GM12878 (cell line): ENCODE measurements at regions not wholly inside any gene's neighbourhood (a gene's known extent, or its start where the extent isn't known, plus 50 kb on each side); places are given as distances from the start of the nearest gene placed in this dataset.

ENCODE experiments used
- ATAC-seq: fragments of 200-7000 bp; cut with Tn5 transposase; 3 replicates; pipeline ENCODE4 v1.9.1; 2020; ENCODE audit warnings: mild to moderate bottlenecking, moderate library complexity
- BruUV-seq: library from RNA; stranded (reverse); fragments of 400-500 nt; replicated peaks from 2 replicates; lab custom pipeline; 2021; lab: Mats Ljungman, UMichigan
- CTCF ChIA-PET: fragments of 300-600 bp; sonication (Branson Sonifier 250); formaldehyde crosslinking; extraction: SDS; loops from one replicate; lab custom pipeline; 2021; ENCODE audit warnings: inconsistent platforms; lab: Yijun Ruan, JAX
- POLR2A ChIA-PET: fragments of 350-600 bp; formaldehyde crosslinking; extraction: SDS; loops from one replicate; lab custom pipeline; 2021; ENCODE audit warnings: inconsistent platforms; lab: Charles Lee
- RAD21 ChIA-PET: fragments of 300-600 bp; sonication (Branson Sonifier 250); formaldehyde crosslinking; loops from one replicate; lab custom pipeline; 2023; ENCODE audit warnings: antibody characterized with exemption; ENCODE audit not compliant: unreplicated experiment; lab: Charles Lee
- SMC1A ChIA-PET: fragments of 300-600 bp; sonication (Branson Sonifier 250); formaldehyde crosslinking; loops from one replicate; lab custom pipeline; 2023; ENCODE audit not compliant: unreplicated experiment, uncharacterized antibody; lab: Charles Lee
- DNase-seq: peaks from one replicate; pipeline ENCODE4 v3.0.0-alpha.2; 2011; ENCODE audit warnings: low read depth, low spot score
- FAIRE-seq: peaks from 3 replicates; lab custom pipeline; 2011; peaks lifted over from hg19 to GRCh38; lab: Jason Lieb, UNC
- H2AFZ ChIP-seq: 2 replicates; pipeline ENCODE4 v1.6.0; 2011; ENCODE audit warnings: low read depth, low read length, control low read depth; ENCODE audit not compliant: control insufficient read depth
- H3K27ac ChIP-seq: 2 replicates; pipeline ENCODE4 v1.5.1; 2011; ENCODE audit warnings: control low read depth; ENCODE audit not compliant: control insufficient read depth, insufficient read depth
- H3K27me3 ChIP-seq, 2 experiments: replicated peaks in 1 of 2; 2 replicates each; pipeline versions ENCODE4 v1.6.0 to v1.6.1; 2011; ENCODE audit warnings: low read length in 1 of 2; ENCODE audit not compliant: control insufficient read depth in 2 of 2, insufficient read depth in 2 of 2
- H3K36me3 ChIP-seq, 2 experiments: 2 replicates each; pipeline ENCODE4 v1.5.1; 2011; ENCODE audit warnings: low read length in 1 of 2; ENCODE audit not compliant: control insufficient read depth in 2 of 2, insufficient read depth in 2 of 2
- H3K4me1 ChIP-seq: 2 replicates; pipeline ENCODE4 v1.6.1; 2011; ENCODE audit warnings: mild to moderate bottlenecking, low read length, moderate library complexity, mixed read lengths; ENCODE audit not compliant: control insufficient read depth, insufficient read depth
- H3K4me2 ChIP-seq: 2 replicates; pipeline ENCODE4 v1.6.0; 2011; ENCODE audit warnings: control low read depth; ENCODE audit not compliant: control insufficient read depth, insufficient read depth
- H3K4me3 ChIP-seq: fragments of 200-600 bp; sonication (generic); 2 replicates; pipeline ENCODE4 v1.5.1; 2016
- H3K79me2 ChIP-seq: 2 replicates; pipeline ENCODE4 v1.6.0; 2011; ENCODE audit warnings: low read length; ENCODE audit not compliant: control insufficient read depth, insufficient read depth
- H3K9ac ChIP-seq: 2 replicates; pipeline ENCODE4 v1.8.0; 2011; ENCODE audit warnings: low read length, control low read depth, mixed read lengths; ENCODE audit not compliant: control insufficient read depth, insufficient read depth
- H3K9me3 ChIP-seq: replicated peaks from 3 replicates; pipeline ENCODE4 v1.5.1; 2011; ENCODE audit warnings: mild to moderate bottlenecking, low read length; ENCODE audit not compliant: control insufficient read depth, insufficient read depth
- H4K20me1 ChIP-seq: 2 replicates; pipeline ENCODE4 v1.6.0; 2011; ENCODE audit not compliant: control insufficient read depth, insufficient read depth
- BACH1 ChIP-seq: fragments of 450-650 bp; IDR thresholded peaks from 2 replicates; pipeline ENCODE4 v1.6.1; 2017; ENCODE audit warnings: mild to moderate bottlenecking, borderline replicate concordance
- BRCA1 ChIP-seq: IDR thresholded peaks from 2 replicates; pipeline ENCODE4 v1.6.1; 2011; ENCODE audit warnings: low read depth, low read length, improper control_type of control experiment
- CBX5 ChIP-seq: sonication (generic); IDR thresholded peaks from 2 replicates; pipeline ENCODE4 v1.6.1; 2016; ENCODE audit warnings: low read depth, moderate library complexity, mild to moderate bottlenecking, inconsistent platforms
- CHD2 ChIP-seq: IDR thresholded peaks from 2 replicates; pipeline ENCODE4 v1.6.1; 2011; ENCODE audit warnings: low read depth, low read length, improper control_type of control experiment, borderline replicate concordance
- DPF2 ChIP-seq: fragments of 450-650 bp; IDR thresholded peaks from 2 replicates; pipeline ENCODE4 v1.6.1; 2017; ENCODE audit warnings: mild to moderate bottlenecking
- EZH2 ChIP-seq: IDR thresholded peaks from 2 replicates; pipeline ENCODE4 v1.6.1; 2012; ENCODE audit warnings: low read depth, mild to moderate bottlenecking, control low read depth, inconsistent platforms, low read length, borderline replicate concordance; ENCODE audit not compliant: control insufficient read depth
- FOXK2 ChIP-seq: fragments of 450-650 bp; IDR thresholded peaks from 2 replicates; pipeline ENCODE4 v1.6.1; 2017; ENCODE audit warnings: mild to moderate bottlenecking, moderate library complexity
- FOXM1 ChIP-seq: IDR thresholded peaks from 2 replicates; pipeline ENCODE4 v1.6.1; 2012; ENCODE audit warnings: low read depth, mild to moderate bottlenecking, inconsistent platforms, low read length, moderate library complexity
- HDAC2 ChIP-seq: fragments of 200-600 bp; sonication (generic); IDR thresholded peaks from 2 replicates; pipeline ENCODE4 v1.6.1; 2017
- IKZF1 ChIP-seq: fragments of 450-650 bp; conservative IDR thresholded peaks from 2 replicates; pipeline ENCODE4 v1.6.1; 2017; ENCODE audit warnings: antibody characterized with exemption, mild to moderate bottlenecking
- LARP7 ChIP-seq: fragments of 450-650 bp; IDR thresholded peaks from 2 replicates; pipeline ENCODE4 v1.6.1; 2017; ENCODE audit warnings: mild to moderate bottlenecking
- MAX ChIP-seq: IDR thresholded peaks from 2 replicates; pipeline ENCODE4 v1.6.1; 2012; ENCODE audit warnings: low read depth, low read length, improper control_type of control experiment
- NKRF ChIP-seq: fragments of 450-650 bp; conservative IDR thresholded peaks from 2 replicates; pipeline ENCODE4 v1.6.1; 2017; ENCODE audit warnings: mild to moderate bottlenecking, moderate library complexity
- NR2F1 ChIP-seq: fragments of 450-650 bp; conservative IDR thresholded peaks from 2 replicates; pipeline ENCODE4 v1.6.1; 2017; ENCODE audit warnings: mild to moderate bottlenecking
- NRF1 ChIP-seq: conservative IDR thresholded peaks from 2 replicates; pipeline ENCODE4 v1.6.1; 2011; ENCODE audit warnings: mild to moderate bottlenecking, low read depth, low read length, improper control_type of control experiment
- SIN3A ChIP-seq: IDR thresholded peaks from 2 replicates; pipeline ENCODE4 v1.6.1; 2012; ENCODE audit warnings: low read depth, low read length, improper control_type of control experiment
- SP1 ChIP-seq: IDR thresholded peaks from one replicate; pipeline ENCODE4 v1.6.1; 2011; ENCODE audit warnings: low read depth, low read length
- TCF7 ChIP-seq: IDR thresholded peaks from 2 replicates; pipeline ENCODE4 v1.6.1; 2014; ENCODE audit warnings: antibody characterized with exemption, borderline replicate concordance
- ZNF217 ChIP-seq: fragments of 450-650 bp; IDR thresholded peaks from 2 replicates; pipeline ENCODE4 v1.6.1; 2017; ENCODE audit warnings: antibody characterized with exemption, mild to moderate bottlenecking
- ZZZ3 ChIP-seq: IDR thresholded peaks from 2 replicates; pipeline ENCODE4 v1.6.1; 2011; ENCODE audit warnings: low read depth; ENCODE audit not compliant: control insufficient read depth, insufficient read length
- WGBS: methylation state at CpG from one replicate; pipeline ENCODE4 v1.1.6; 2016; ENCODE audit warnings: low lambda C conversion rate; ENCODE audit not compliant: insufficient replicate concordance, insufficient coverage; ENCODE audit errors: missing lambda C conversion rate; 5-methylcytosine and 5-hydroxymethylcytosine counted together
- in situ Hi-C: fragments of 300-500 bp; cut with MboI; formaldehyde crosslinking; loops from 9 replicates; pipeline ENCODE4 v1.14.3; 2018; ENCODE audit warnings: mixed read lengths
- intact Hi-C: fragments of 100-400 bp; cut with micrococcal nuclease; formaldehyde crosslinking; loops from one replicate; pipeline ENCODE4 v1.14.2; 2022; ENCODE audit not compliant: unreplicated experiment

GRCh38 chr7:9181356-9181755 lies 747.9 kb downstream of the NXPH1 start:
- FAIRE-seq = no peak
- CTCF ChIA-PET = no interaction called here
- no peaks in the 10 kb centered on the region for H3K4me1 ChIP-seq

More at GRCh38 chr7:9181356-9181755, 747.9 kb downstream of the NXPH1 start:
- ChIA-PET POLR2A (no interaction called here), RAD21 (no interaction called here), SMC1A (no interaction called here)
- Histone ChIP-seq H3K36me3 (no peaks in the 10 kb centered on the region), H4K20me1 (no peaks in the 10 kb centered on the region), H3K4me3 (no peak overlapping the region), H2AFZ (no peak overlapping the region), H3K27ac (no peak overlapping the region), H3K4me2 (no peak overlapping the region), H3K9me3 (no peaks in the 10 kb centered on the region), H3K27me3 (no peaks in the 10 kb centered on the region), H3K79me2 (no peaks in the 10 kb centered on the region), H3K9ac (no peak overlapping the region)
- DNase-seq (no peak), ATAC-seq (no peak)
- in situ Hi-C loops = no loop called here
- TF ChIP-seq EZH2 = no peak
- no peak for TF ChIP-seq ZNF217
- no peak for TF ChIP-seq ZZZ3
- TF ChIP-seq LARP7 = no peak
- no peak for TF ChIP-seq SP1
- TF ChIP-seq NKRF = no peak
- no peak for TF ChIP-seq FOXK2
- TF ChIP-seq TCF7 = no peak
- TF ChIP-seq NRF1 = no peak
- TF ChIP-seq FOXM1 = no peak
- no peak for TF ChIP-seq BRCA1
- TF ChIP-seq NR2F1 = no peak
- no peak for TF ChIP-seq CBX5
- no peak for TF ChIP-seq DPF2
- TF ChIP-seq MAX = no peak
- no peak for TF ChIP-seq HDAC2
- no peak for TF ChIP-seq BACH1
- TF ChIP-seq SIN3A = no peak
- TF ChIP-seq CHD2 = no peak
- TF ChIP-seq IKZF1 = no peak
- no TSS peak for BruUV-seq
- 0% methylated on average over 1 of the region's 1 CpG for WGBS
- intact Hi-C loops = no loop called here
